T-helper 1 cell treated with Interleukin-12 subunit alpha and Interleukin-12 subunit beta and Interleukin-4 antibody, amounts not matched to agents 30 ng/mL and 1 ng/mL, for 36 hours (primary cell): ENCODE measurements at regions not wholly inside any gene's neighbourhood (a gene's known extent, or its start where the extent isn't known, plus 50 kb on each side); places are given as distances from the start of the nearest gene placed in this dataset.

ENCODE experiments used
- intact Hi-C: fragments of 100-400 bp; cut with micrococcal nuclease; formaldehyde crosslinking; loops from one replicate; pipeline ENCODE4 v1.15.1; 2024

- intact Hi-C loops = no loop called here
Observed at GRCh38 chr4:147351083-147351787, 129.7 kb upstream of the EDNRA start.

DNA sequence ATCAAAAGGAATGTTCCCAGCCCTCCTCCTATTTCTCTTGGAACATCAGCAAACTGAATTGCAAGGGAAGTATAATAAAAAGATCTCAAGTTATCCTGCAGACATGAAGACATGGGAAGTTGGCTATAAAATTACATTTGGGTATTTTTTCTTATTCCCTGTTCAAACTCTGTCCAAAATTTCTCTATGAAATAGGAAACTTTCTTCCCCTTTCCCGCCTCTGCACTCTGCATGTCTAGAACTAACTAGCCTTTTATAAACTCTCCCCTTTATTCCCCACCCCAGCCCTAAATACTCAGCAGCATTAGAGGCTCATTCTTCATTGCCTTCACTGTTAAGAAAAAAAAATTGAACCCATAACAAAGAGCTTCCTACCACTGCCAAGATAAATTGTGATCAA lies 126.7 kb upstream of the EDNRA start:
- intact Hi-C loops = no loop called here

DNA sequence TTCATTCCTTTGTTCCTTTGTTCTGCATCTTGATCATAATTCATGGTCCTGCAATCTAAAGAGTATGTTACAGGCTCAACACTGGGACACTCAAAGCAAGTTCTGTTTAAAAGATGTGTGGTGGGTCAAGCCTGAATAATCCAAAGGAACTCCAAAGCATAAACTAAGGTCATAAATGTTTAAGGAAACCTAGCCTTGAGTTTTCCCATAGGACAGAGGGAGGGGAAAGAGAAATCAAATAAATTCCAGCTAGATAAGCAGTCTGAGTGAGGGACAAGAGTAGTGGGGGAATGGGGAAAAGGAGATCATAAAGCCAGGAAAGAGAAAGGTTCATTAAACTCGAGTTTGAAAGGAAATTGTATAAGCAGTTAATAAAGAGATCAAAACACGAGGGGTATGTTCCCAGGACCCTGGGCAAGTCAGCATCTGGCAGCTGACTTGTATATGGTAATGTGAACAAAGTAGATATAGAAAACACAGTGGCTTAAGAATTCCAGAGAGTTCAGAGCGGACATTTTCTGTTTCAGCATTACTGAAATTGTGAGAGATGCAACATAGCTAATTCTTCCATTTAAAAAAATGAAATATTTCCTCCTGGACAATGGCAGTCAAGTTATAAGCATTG lies 125.8 kb upstream of the EDNRA start:
- intact Hi-C loops = no loop called here

DNA sequence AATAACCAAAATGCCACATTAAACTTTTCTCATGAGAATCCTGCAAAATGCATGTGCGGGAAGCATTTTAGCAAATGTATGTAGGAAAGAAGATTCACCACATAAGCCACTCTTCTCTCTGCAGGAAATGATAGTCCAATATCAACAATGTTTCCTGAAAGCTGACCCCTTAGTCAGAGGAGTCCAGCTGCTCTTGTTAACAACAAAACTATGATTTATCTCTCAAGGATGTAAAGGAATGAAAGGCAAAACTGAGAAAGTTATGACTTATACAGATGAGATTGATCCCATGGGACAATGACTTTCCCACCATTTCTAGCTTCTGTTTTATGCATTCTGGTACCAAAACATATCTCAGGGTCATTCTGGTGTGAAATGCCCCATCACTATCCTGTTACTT lies 125.0 kb upstream of the EDNRA start:
- intact Hi-C loops = no loop called here

GRCh38 chr4:147360301-147360700 lies 120.6 kb upstream of the EDNRA start:
- intact Hi-C loops = no loop called here

DNA sequence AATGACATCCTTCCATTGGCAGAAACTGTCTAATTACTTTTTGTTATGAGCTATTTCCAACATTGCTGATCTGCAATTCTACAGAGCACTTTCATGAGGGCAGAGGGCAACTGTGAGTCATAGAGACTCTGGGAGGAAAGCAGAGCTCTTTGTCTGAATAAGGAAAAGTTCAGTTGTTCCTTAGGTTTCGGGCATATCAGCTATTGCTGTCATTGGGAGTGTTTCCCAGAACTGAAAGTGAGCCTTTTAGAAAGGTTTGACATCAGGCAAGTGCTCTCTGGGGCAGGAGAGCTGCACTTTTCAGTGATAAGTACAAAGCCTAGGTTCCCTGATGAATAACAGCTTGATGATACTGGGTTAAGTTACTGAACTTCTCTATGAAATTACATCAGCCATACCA lies 119.2 kb upstream of the EDNRA start:
- intact Hi-C loops = no loop called here

DNA sequence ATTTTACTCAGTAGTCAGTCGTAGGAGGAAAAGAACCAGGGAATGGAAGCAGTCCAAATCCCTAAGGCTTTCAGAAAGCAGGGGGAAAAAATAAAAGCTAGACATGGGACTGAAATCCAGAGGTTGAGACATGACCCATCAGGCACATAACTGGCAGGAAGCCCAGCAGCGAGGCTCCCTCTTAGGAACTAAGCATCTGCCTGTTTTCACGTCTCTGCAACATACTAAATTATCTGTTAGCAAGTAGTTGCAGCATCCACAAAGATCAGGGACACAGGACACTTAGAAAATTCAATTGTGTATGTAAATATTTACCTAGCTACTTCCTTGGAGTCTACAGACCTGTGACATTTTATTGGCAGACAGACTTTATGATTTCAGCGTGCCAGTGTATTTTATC lies 118.0 kb upstream of the EDNRA start:
- intact Hi-C loops = no loop called here

- intact Hi-C loops = no loop called here
Observed at GRCh38 chr4:147363514-147363913, 117.4 kb upstream of the EDNRA start.

GRCh38 chr4:147365396-147365795 lies 115.5 kb upstream of the EDNRA start:
- intact Hi-C loops = no loop called here

GRCh38 chr4:147366164-147366563 lies 114.7 kb upstream of the EDNRA start:
- intact Hi-C loops = no loop called here

- intact Hi-C loops = no loop called here
Observed at GRCh38 chr4:147367891-147368290, 113.0 kb upstream of the EDNRA start.

DNA sequence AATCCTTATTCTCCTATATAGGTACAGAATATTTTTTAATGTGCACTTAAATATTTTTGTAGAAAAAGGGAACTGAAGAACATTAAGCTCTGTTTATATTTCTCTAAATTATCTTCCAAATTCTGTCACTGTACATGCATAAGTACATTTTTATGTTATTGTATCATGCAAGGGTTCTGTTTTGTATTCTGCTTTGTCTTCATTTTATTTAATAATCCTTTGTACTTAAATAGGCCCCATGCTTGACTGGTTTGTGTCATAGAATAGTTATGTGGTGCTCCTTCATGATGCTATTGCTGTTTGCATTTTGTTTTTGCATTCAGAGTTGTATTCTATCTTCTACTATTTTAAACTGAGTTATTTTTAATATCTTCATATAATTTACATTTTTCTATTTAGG lies 111.9 kb upstream of the EDNRA start:
- intact Hi-C loops = no loop called here

- intact Hi-C loops = no loop called here
Observed at GRCh38 chr4:147370473-147370872, 110.4 kb upstream of the EDNRA start.

- intact Hi-C loops = no loop called here
Observed at GRCh38 chr4:147370881-147371280, 110.0 kb upstream of the EDNRA start.

DNA sequence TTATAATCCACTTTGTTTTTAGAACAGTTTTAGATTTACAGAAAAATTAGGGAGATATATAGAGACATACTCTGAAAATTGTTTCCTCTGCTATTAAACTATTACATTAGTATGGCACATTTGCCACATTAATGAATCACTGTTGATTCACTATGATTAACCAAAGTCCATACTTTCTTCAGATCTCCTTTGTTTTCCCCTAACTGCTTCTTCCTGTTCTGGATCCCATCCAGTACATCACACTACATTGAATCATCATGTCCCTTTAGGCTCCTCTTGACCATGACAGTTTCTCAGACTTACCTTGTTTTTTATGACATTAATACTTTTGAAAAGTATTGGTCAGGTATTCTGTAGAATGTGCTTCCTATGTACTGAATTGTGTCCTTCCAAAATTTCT lies 109.2 kb upstream of the EDNRA start:
- intact Hi-C loops = no loop called here

DNA sequence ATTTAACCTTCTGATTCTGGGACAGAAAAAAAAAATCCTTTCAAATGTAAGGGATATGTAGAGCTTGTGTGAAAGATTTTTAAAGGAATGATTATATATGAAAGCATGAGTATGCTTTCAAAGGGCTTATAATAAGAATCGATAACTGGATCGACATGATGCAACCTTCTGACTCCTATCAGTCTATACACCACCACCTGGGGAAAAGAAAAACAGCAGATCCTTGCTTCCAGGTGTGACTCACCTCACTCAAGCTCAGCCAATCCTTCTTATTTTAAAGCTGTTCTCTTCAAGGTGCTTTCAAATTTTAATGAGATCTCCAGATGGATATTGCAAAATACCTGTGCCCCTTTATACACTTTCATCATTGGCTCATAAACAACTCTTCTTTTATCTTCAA lies 102.1 kb upstream of the EDNRA start:
- intact Hi-C loops = no loop called here

DNA sequence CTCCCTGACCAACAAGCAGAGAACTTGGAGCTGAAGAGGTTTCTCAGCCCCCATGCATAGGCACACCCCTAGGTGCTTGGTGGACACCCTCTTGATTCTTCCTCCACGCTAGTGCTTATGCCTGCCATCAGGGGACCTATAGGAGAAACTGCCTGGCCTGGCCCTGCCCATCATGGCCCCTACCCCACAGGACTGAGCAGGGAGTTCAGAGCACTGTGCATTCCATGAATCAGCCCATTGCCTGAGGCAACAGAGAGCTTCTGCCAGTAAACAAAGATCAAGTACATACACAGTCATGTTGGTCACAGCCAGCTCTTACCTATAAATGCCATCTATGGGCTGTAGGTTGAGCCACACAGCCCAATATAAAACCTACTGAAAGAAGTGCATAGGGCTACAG lies 99.1 kb upstream of the EDNRA start:
- intact Hi-C loops = no loop called here

DNA sequence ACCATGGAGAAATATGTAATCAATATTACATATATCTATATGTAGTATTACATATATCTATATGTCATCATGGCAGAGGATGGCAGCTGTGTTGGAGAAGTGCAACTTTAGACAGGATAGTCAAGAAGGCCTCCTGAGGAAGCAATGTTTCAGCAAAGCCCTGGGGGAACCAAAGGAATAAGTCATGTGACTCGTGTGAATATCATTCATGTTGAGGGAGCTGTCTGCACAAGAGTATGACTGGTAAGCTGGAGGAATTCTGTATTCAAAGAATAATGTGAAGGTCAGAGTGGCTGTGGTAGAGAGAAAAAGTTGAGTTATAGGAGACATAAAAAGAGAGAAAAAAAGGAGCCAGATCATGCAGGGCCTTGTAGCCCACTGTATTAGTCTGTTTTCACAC lies 92.9 kb upstream of the EDNRA start:
- intact Hi-C loops = no loop called here

DNA sequence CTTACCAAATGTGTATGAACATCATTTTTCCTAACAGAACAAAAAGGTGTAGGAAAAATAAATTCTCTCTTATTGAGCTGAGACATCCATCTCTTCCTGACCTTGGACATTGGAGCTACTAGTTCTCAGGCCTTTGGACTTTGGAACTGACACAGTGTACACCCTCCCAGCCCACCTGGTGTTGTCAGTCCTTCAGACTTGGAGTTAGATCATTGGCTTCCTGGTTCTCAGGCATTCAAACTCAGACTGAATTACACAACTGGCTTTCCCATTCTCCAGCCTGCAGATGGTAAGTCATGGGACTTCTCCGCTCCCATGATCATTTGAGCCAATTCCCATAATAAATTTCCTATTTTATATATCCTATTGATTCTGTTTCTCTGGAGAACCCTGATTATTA lies 84.8 kb upstream of the EDNRA start:
- intact Hi-C loops = no loop called here

GRCh38 chr4:147398556-147398955 lies 82.3 kb upstream of the EDNRA start:
- intact Hi-C loops = no loop called here

- intact Hi-C loops = no loop called here
Observed at GRCh38 chr4:147400721-147401120, 80.2 kb upstream of the EDNRA start.

DNA sequence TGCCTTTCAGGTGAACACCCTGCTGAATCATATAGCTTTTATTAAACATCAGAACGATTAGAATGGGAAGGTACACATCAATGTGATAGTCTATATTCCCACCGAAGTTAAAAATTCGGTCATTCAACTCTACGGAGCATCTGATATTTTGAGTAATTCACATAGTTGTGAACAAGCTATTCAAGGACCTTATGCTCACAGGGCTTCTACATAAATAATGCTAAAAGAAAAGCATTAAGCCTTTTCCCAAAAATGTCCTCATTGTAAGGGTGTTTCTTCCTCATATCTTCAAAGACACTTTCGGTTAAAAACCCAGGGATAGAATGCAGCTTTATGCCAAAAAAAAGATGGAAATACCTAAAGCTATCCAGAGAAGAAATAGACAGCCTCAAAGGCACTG lies 79.7 kb upstream of the EDNRA start:
- intact Hi-C loops = no loop called here

GRCh38 chr4:147407261-147408045 lies 73.4 kb upstream of the EDNRA start:
- intact Hi-C loops = no loop called here
